ENCODE measurements at regions not wholly inside any gene's neighbourhood (a gene's known extent, or its start where the extent isn't known, plus 50 kb on each side); places are given as distances from the start of the nearest gene placed in this dataset.

GRCh38 chr5:103829585-103829984 lies 267.0 kb upstream of the NUDT12 start:
- Histone ChIP-seq H2BK5ac (ENCODE audit: low read depth, low read length, poor library complexity, severe bottlenecking) (no peak overlapping the region), H2AK5ac (ENCODE audit: low read depth, low read length) (no peak overlapping the region), H3K4me3 (ENCODE audit: insufficient read depth, low read depth, low read length) (no peak overlapping the region), H3K14ac (replicated peaks; ENCODE audit: low read depth, low read length) (no peak overlapping the region), H3K36me3 (ENCODE audit: control insufficient read depth, insufficient read depth, low read length) (no peaks in the 10 kb centered on the region), H3K4ac (ENCODE audit: low read depth, low read length) (no peak overlapping the region), H3K79me1 (ENCODE audit: low read depth in 1 of 2, low read length in 2 of 2) (no peaks in the 10 kb centered on the region), H3K9ac (ENCODE audit: low read depth, low read length) (no peak overlapping the region), H3K23ac (ENCODE audit: low read depth, low read length) (no peak overlapping the region), H4K20me1 (ENCODE audit: insufficient read depth, low read length) (no peaks in the 10 kb centered on the region), H4K8ac (ENCODE audit: low read depth in 2 of 2, low read length in 2 of 2) (no peak overlapping the region), H3K27me3 (ENCODE audit: control insufficient read depth, insufficient read depth, low read length) (no peaks in the 10 kb centered on the region), H3K18ac (ENCODE audit: low read depth, low read length) (no peak overlapping the region), H4K5ac (ENCODE audit: low read depth, low read length) (no peak overlapping the region), H3K4me2 (ENCODE audit: low read depth, low read length) (no peak overlapping the region), H3K27ac (ENCODE audit: insufficient read depth, low read length) (no peak overlapping the region), H2BK120ac (ENCODE audit: low read depth, low read length) (no peak overlapping the region), H2BK20ac (ENCODE audit: low read depth, low read length) (no peak overlapping the region), H2BK15ac (ENCODE audit: low read depth, low read length) (no peak overlapping the region), H3K9me3 (ENCODE audit: control insufficient read depth, insufficient read depth, low read length) (no peaks in the 10 kb centered on the region), H3K9me1 (ENCODE audit: insufficient read depth, low read length) (no peaks in the 10 kb centered on the region), H3K56ac (ENCODE audit: extremely low read depth, insufficient read depth, low read length) (no peak overlapping the region), H2AFZ (replicated peaks; ENCODE audit: low read length, poor library complexity) (no peak overlapping the region), H2AK9ac (replicated peaks; ENCODE audit: low read depth, low read length, poor library complexity) (no peak overlapping the region), H4K91ac (ENCODE audit: insufficient read depth, low read depth, low read length) (no peak overlapping the region), H3K4me1 (ENCODE audit: control insufficient read depth, insufficient read depth, low read length) (no peaks in the 10 kb centered on the region)
- ChIA-PET POLR2A (ENCODE audit: unreplicated experiment) (interaction anchor here (0.5 kb wide), 1 partner anchor 30 kb away, joined by 3 read pairs; no protein-coding TSS in a partner anchor), CTCF (interaction anchor here (0.6 to 1.8 kb wide), 3 partner anchors 12 to 1024 kb away, joined by 4 to 7 read pairs (median 5); no protein-coding TSS in a partner anchor)
- intact Hi-C loops (cut with micrococcal nuclease) (no loop called here), dilution Hi-C loops (cut with HindIII; ENCODE audit: low sequenced_read_pairs, unreplicated experiment) (no loop called here), in situ Hi-C loops (cut with MboI; ENCODE audit: low sequenced_read_pairs) (no loop called here)
- peak; percentile 29; the same call in 1 of the 2 replicates for TF ChIP-seq SMC3 (IDR thresholded peaks at IDR 0.05; ENCODE audit: low read depth, low read length)
- TF ChIP-seq RAD21 (IDR thresholded peaks at IDR 0.05; ENCODE audit: low read length): peak; percentile 32; the same call in 1 of the 2 replicates
- TF ChIP-seq MAFK (IDR thresholded peaks at IDR 0.05; ENCODE audit: low read depth, low read length): no peak
- peak; percentile 35 for TF ChIP-seq CTCF (conservative IDR thresholded peaks at IDR 0.05; ENCODE audit: low read depth, low read length)
- no peak for TF ChIP-seq USF2 (IDR thresholded peaks at IDR 0.05; ENCODE audit: low read depth, low read length)
- ATAC-seq (ENCODE audit: low read depth) (no peak), DNase-seq (no peak)
- BruUV-seq (replicated peaks): no TSS peak
- no CpG with 5 or more reads among the region's 7 CpGs for WGBS, 2 experiments (ENCODE audit: extremely low coverage in 2 of 2, insufficient read length in 1 of 2)

Data from IMR-90 (cell line).